A549 (cell line): ENCODE measurements at regions not wholly inside any gene's neighbourhood (a gene's known extent, or its start where the extent isn't known, plus 50 kb on each side); places are given as distances from the start of the nearest gene placed in this dataset.

ENCODE experiments used
- ATAC-seq, 2 experiments: fragments of 200-7000 bp in 1 of 2; fragments of >200 bp in 1 of 2; cut with Nextera tagmentation in 1 of 2; cut with Tn5 transposase in 1 of 2; 3 replicates each; pipeline versions ENCODE4 v1.8.0 to v1.9.1; 2018 to 2020; ENCODE audit warnings: mild to moderate bottlenecking in 1 of 2, moderate library complexity in 1 of 2
- CTCF ChIA-PET: fragments of 300-600 bp; sonication (Branson Sonifier 250); formaldehyde crosslinking; extraction: SDS; loops from one replicate; lab custom pipeline; 2021; ENCODE audit warnings: antibody characterized with exemption, inconsistent platforms; lab: Yijun Ruan, JAX
- POLR2A ChIA-PET: fragments of 350-600 bp; formaldehyde crosslinking; extraction: SDS; loops from one replicate; lab custom pipeline; 2021; ENCODE audit warnings: antibody characterized with exemption, inconsistent platforms; lab: Yijun Ruan, JAX
- DNase-seq, 2 experiments: peaks; one replicate each; pipeline versions ENCODE4 v3.0.0 to v3.0.0-alpha.2; 2011 to 2016; ENCODE audit warnings: low read depth in 1 of 2, low spot score in 1 of 2
- FAIRE-seq: peaks from 2 replicates; lab custom pipeline; 2011; peaks lifted over from hg19 to GRCh38; lab: Jason Lieb, UNC
- H3K27ac ChIP-seq, 2 experiments: fragments of >200 bp; sonication (Bioruptor Twin); formaldehyde crosslinking; 3 replicates each; pipeline ENCODE4 v1.5.1; 2016 to 2017
- H3K4me1 ChIP-seq: fragments of >200 bp; sonication (Bioruptor Twin); formaldehyde crosslinking; 3 replicates; pipeline ENCODE4 v1.6.1; 2016
- H3K4me2 ChIP-seq: fragments of >200 bp; sonication (Bioruptor Twin); formaldehyde crosslinking; 3 replicates; pipeline ENCODE4 v1.6.1; 2016
- H3K4me3 ChIP-seq: fragments of >200 bp; sonication (Bioruptor Twin); formaldehyde crosslinking; 3 replicates; pipeline ENCODE4 v1.5.1; 2016
- H3K9me3 ChIP-seq: fragments of >200 bp; sonication (Bioruptor Twin); formaldehyde crosslinking; 3 replicates; pipeline ENCODE4 v1.6.1; 2016
- EP300 ChIP-seq, 2 experiments: fragments of >200 bp; sonication (Bioruptor Twin); formaldehyde crosslinking; IDR thresholded peaks; 2 replicates in 1 of 2; 3 replicates in 1 of 2; pipeline ENCODE4 v1.6.1; 2016 to 2017
- FOXS1 ChIP-seq: fragments of 250-450 bp; sonication (Bioruptor Pico); IDR thresholded peaks from 2 replicates; pipeline ENCODE4 v1.5.0; 2020; ENCODE audit warnings: mild to moderate bottlenecking, moderate library complexity
- HDAC2 ChIP-seq: fragments of 200-600 bp; sonication (generic); IDR thresholded peaks from 2 replicates; pipeline ENCODE4 v1.6.1; 2016
- HEYL ChIP-seq: fragments of 250-450 bp; sonication (Bioruptor Pico); IDR thresholded peaks from 2 replicates; pipeline ENCODE4 v1.8.0; 2021; ENCODE audit warnings: mild to moderate bottlenecking, moderate library complexity
- JUNB ChIP-seq: fragments of >200 bp; sonication (Bioruptor Twin); formaldehyde crosslinking; IDR thresholded peaks from 2 replicates; pipeline ENCODE4 v1.6.1; 2016
- KDM1A ChIP-seq: fragments of 200-600 bp; sonication (generic); IDR thresholded peaks from 2 replicates; pipeline ENCODE4 v1.6.1; 2016; ENCODE audit warnings: low read depth, mild to moderate bottlenecking
- MAFK ChIP-seq: fragments of 450-650 bp; IDR thresholded peaks from 2 replicates; pipeline ENCODE4 v1.6.1; 2014; ENCODE audit not compliant: partially characterized antibody
- MAX ChIP-seq: IDR thresholded peaks from 2 replicates; pipeline ENCODE4 v1.6.1; 2012
- MYC ChIP-seq: IDR thresholded peaks from 2 replicates; pipeline ENCODE4 v1.6.1; 2012; ENCODE audit warnings: mild to moderate bottlenecking, inconsistent platforms, low read length, improper control_type of control experiment, borderline replicate concordance
- PHF8 ChIP-seq: fragments of 200-600 bp; sonication (generic); IDR thresholded peaks from 2 replicates; pipeline ENCODE4 v1.6.1; 2016; ENCODE audit warnings: low read depth, mild to moderate bottlenecking, antibody characterized with exemption, moderate library complexity, borderline replicate concordance
- RNF2 ChIP-seq: fragments of 200-600 bp; sonication (generic); IDR thresholded peaks from 2 replicates; pipeline ENCODE4 v1.6.1; 2016; ENCODE audit warnings: low read depth, mild to moderate bottlenecking, antibody characterized with exemption, moderate library complexity, borderline replicate concordance
- SREBF2 ChIP-seq: fragments of 450-650 bp; IDR thresholded peaks from 2 replicates; pipeline ENCODE4 v1.6.1; 2014; ENCODE audit warnings: mild to moderate bottlenecking, moderate library complexity
- ZC3H11A ChIP-seq: fragments of 450-650 bp; IDR thresholded peaks from 2 replicates; pipeline ENCODE4 v1.6.1; 2014; ENCODE audit warnings: antibody characterized with exemption, mild to moderate bottlenecking
- ZFP36 ChIP-seq: fragments of 450-650 bp; IDR thresholded peaks from 2 replicates; pipeline ENCODE4 v1.6.1; 2014; ENCODE audit warnings: borderline replicate concordance; ENCODE audit not compliant: partially characterized antibody
- ZNF302 ChIP-seq: fragments of 250-450 bp; sonication (Bioruptor Pico); IDR thresholded peaks from 2 replicates; pipeline ENCODE4 v1.9.0; 2021; ENCODE audit warnings: inconsistent platforms, mild to moderate bottlenecking, moderate library complexity
- ZSCAN20 ChIP-seq: fragments of 250-450 bp; sonication (Bioruptor Pico); IDR thresholded peaks from 2 replicates; pipeline ENCODE4 v1.8.0; 2022; ENCODE audit warnings: mild to moderate bottlenecking, moderate library complexity
- WGBS: methylation state at CpG from one replicate; pipeline ENCODE4 v1.1.6; 2017; ENCODE audit errors: missing lambda C conversion rate; 5-methylcytosine and 5-hydroxymethylcytosine counted together
- TF ChIP-seq, protein P1 (sequence below): fragments of 150-350 bp; IDR thresholded peaks from 2 replicates; pipeline ENCODE4 v1.6.1; 2014; ENCODE audit warnings: low read depth, mild to moderate bottlenecking, low read length
- TF ChIP-seq, protein P2 (sequence below): fragments of >200 bp; sonication (Bioruptor Twin); formaldehyde crosslinking; IDR thresholded peaks from 3 replicates; pipeline ENCODE4 v1.5.1; 2016

- WGBS = 3% methylated on average over 3 of the region's 3 CpGs
Measured at GRCh38 chr3:181518222-181518621, 193.5 kb upstream of the SOX2 start.

DNA sequence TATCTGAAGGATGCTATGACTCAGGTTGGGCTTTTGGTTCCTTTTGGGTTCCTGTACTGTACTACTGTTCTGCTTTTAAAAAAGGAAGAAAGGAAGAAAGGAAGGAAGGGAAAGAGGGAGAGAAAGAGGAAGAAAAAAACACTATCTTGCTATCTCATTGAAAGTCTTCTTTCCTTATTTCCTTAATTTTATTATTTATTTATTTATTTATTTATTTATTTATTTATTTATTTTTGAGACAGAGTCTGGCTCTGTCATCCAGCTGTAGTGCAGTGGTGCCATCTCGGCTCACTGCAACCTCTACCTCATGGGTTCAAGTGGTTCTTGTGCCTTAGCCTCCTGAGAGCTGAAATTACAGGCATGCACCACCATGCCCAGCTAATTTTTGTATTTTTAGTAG, 198.9 kb upstream of the SOX2 start:
- ChIA-PET POLR2A (no interaction called here), CTCF (no interaction called here)
- DNase-seq (no peak), FAIRE-seq (no peak), ATAC-seq (no peak)
- Histone ChIP-seq H3K4me3 (no peak overlapping the region), H3K9me3 (no peaks in the 10 kb centered on the region), H3K4me1 (no peaks in the 10 kb centered on the region), H3K27ac (no peak overlapping the region), H3K4me2 (no peak overlapping the region)
- 5% methylated on average over 1 of the region's 1 CpG for WGBS
- TF ChIP-seq ZC3H11A (peak; percentile 39), JUNB (no peak)
- TF ChIP-seq, all 56 proteins: peak for 1

More at GRCh38 chr3:181518222-181518621, 193.5 kb upstream of the SOX2 start:
- DNase-seq (no peak), ATAC-seq (no peak), FAIRE-seq (no peak)
- Histone ChIP-seq H3K4me3 (no peak overlapping the region), H3K27ac (no peak overlapping the region), H3K9me3 (no peaks in the 10 kb centered on the region), H3K4me1 (no peaks in the 10 kb centered on the region), H3K4me2 (no peak overlapping the region)
- TF ChIP-seq, protein P1, sequence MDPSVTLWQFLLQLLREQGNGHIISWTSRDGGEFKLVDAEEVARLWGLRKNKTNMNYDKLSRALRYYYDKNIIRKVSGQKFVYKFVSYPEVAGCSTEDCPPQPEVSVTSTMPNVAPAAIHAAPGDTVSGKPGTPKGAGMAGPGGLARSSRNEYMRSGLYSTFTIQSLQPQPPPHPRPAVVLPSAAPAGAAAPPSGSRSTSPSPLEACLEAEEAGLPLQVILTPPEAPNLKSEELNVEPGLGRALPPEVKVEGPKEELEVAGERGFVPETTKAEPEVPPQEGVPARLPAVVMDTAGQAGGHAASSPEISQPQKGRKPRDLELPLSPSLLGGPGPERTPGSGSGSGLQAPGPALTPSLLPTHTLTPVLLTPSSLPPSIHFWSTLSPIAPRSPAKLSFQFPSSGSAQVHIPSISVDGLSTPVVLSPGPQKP = no peak
- TF ChIP-seq MAX (no peak), RNF2 (no peak), MYC (no peak), FOXS1 (CRISPR knock-in tag) (no peak), ZNF302 (CRISPR knock-in tag) (no peak), JUNB (no peak), KDM1A (no peak), ZC3H11A (no peak)
- CTCF ChIA-PET = no interaction called here
- POLR2A ChIA-PET = no interaction called here

- ATAC-seq (no peak), FAIRE-seq (no peak)
- Histone ChIP-seq H3K9me3 (no peaks in the 10 kb centered on the region), H3K27ac (no peak overlapping the region), H3K4me2 (no peak overlapping the region), H3K4me1 (no peaks in the 10 kb centered on the region), H3K4me3 (no peak overlapping the region)
- ChIA-PET CTCF (no interaction called here), POLR2A (no interaction called here)
- 0% methylated on average over 1 of the region's 3 CpGs for WGBS
- TF ChIP-seq MAX = no peak
- TF ChIP-seq HDAC2 = no peak
- no peak for TF ChIP-seq ZSCAN20 (CRISPR knock-in tag)
- peak; percentile 75 for TF ChIP-seq ZFP36
- no peak for TF ChIP-seq PHF8
- TF ChIP-seq, all 56 proteins: peak for 1
- no peak for DNase-seq
Measured at GRCh38 chr3:181510500-181510899, 201.2 kb upstream of the SOX2 start.

DNA sequence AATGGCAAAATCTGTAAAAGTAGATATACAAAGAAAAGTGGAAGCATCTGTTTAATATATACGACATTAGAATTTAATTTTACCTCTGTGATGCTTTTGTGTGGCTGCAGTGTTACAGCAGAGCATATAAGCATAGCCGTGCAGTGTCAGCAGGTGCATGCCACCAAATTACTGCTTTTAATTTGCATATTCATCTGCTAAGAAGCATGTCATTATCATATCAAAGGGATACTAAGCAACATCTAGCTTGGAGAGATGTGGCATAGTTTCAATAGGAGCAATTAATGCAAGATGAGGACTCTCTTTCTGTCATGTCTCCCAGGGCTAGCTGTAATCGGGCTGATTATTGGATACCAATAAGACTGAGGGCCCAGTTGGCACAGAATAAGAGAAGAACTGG, 214.4 kb upstream of the SOX2 start:
- TF ChIP-seq FOXS1 (CRISPR knock-in tag) = no peak
- TF ChIP-seq, protein P2, sequence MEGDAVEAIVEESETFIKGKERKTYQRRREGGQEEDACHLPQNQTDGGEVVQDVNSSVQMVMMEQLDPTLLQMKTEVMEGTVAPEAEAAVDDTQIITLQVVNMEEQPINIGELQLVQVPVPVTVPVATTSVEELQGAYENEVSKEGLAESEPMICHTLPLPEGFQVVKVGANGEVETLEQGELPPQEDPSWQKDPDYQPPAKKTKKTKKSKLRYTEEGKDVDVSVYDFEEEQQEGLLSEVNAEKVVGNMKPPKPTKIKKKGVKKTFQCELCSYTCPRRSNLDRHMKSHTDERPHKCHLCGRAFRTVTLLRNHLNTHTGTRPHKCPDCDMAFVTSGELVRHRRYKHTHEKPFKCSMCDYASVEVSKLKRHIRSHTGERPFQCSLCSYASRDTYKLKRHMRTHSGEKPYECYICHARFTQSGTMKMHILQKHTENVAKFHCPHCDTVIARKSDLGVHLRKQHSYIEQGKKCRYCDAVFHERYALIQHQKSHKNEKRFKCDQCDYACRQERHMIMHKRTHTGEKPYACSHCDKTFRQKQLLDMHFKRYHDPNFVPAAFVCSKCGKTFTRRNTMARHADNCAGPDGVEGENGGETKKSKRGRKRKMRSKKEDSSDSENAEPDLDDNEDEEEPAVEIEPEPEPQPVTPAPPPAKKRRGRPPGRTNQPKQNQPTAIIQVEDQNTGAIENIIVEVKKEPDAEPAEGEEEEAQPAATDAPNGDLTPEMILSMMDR = no peak
- TF ChIP-seq JUNB = no peak
- no peak for TF ChIP-seq ZSCAN20 (CRISPR knock-in tag)
- TF ChIP-seq MAFK = no peak
- no peak for TF ChIP-seq HEYL (CRISPR knock-in tag)
- no peak for TF ChIP-seq SREBF2
- TF ChIP-seq EP300 (IDR thresholded peaks at IDR 0.05) = no peak
- TF ChIP-seq, protein P1 = no peak
- H3K27ac ChIP-seq = no peak overlapping the region
- ChIA-PET POLR2A (no interaction called here), CTCF (no interaction called here)
- FAIRE-seq (no peak), ATAC-seq (no peak), DNase-seq (no peak)
- no peak overlapping the region for H3K4me3 ChIP-seq
- no peaks in the 10 kb centered on the region for H3K9me3 ChIP-seq
- no peak overlapping the region for H3K4me2 ChIP-seq
- WGBS = 11% methylated on average over 3 of the region's 3 CpGs
- H3K4me1 ChIP-seq = no peaks in the 10 kb centered on the region
